Activated CD4-positive, alpha-beta memory T cell treated with anti-CD3 and anti-CD28 coated beads for 36 hours (primary cell): ENCODE measurements at regions not wholly inside any gene's neighbourhood (a gene's known extent, or its start where the extent isn't known, plus 50 kb on each side); places are given as distances from the start of the nearest gene placed in this dataset.

ENCODE experiments used
- CTCF ChIA-PET: fragments of 350-600 bp; sonication (Branson Sonifier 250); formaldehyde crosslinking; loops from one replicate; lab custom pipeline; 2021; ENCODE audit warnings: antibody characterized with exemption, inconsistent platforms; lab: Charles Lee
- POLR2A ChIA-PET: fragments of 350-600 bp; sonication (Branson Sonifier 250); formaldehyde crosslinking; loops from one replicate; lab custom pipeline; 2021; ENCODE audit warnings: antibody characterized with exemption; lab: Charles Lee
- DNase-seq: peaks from one replicate; pipeline ENCODE4 v3.0.0-alpha.2; 2020
- H3K27ac Mint-ChIP-seq: one replicate; pipeline ENCODE4 v1.8.0; 2021; ENCODE audit warnings: mixed read lengths
- H3K27me3 Mint-ChIP-seq: one replicate; pipeline ENCODE4 v1.8.0; 2021; ENCODE audit warnings: mixed read lengths
- H3K36me3 Mint-ChIP-seq: one replicate; pipeline ENCODE4 v1.8.0; 2021; ENCODE audit warnings: mixed read lengths
- H3K4me1 Mint-ChIP-seq: one replicate; pipeline ENCODE4 v1.8.0; 2021; ENCODE audit warnings: low read depth, mixed read lengths
- H3K4me3 Mint-ChIP-seq: one replicate; pipeline ENCODE4 v1.8.0; 2021; ENCODE audit warnings: mild to moderate bottlenecking, mixed read lengths
- H3K9me3 Mint-ChIP-seq: one replicate; pipeline ENCODE4 v1.8.0; 2021; ENCODE audit warnings: mixed read lengths
- intact Hi-C: fragments of 100-400 bp; cut with micrococcal nuclease; formaldehyde crosslinking; loops from one replicate; pipeline ENCODE4 v1.15.1; 2023

- DNase-seq, result peak; percentile 10
- Mint-ChIP-seq H3K4me1 (no peaks in the 10 kb centered on the region), H3K9me3 (no peaks in the 10 kb centered on the region), H3K27me3 (peaks cover 2% of the 10 kb centered on the region), H3K27ac (no peak overlapping the region), H3K36me3 (no peaks in the 10 kb centered on the region), H3K4me3 (no peak overlapping the region)
- intact Hi-C loops, result loop anchor here (10.0 kb wide), 1 partner anchor 180 kb away; no protein-coding TSS in a partner anchor
- ChIA-PET CTCF (no interaction called here), POLR2A (no interaction called here)
These were observed 206.3 kb downstream of the ARL6IP6 start for GRCh38 chr2:152924722-152925121.

- CTCF ChIA-PET, result no interaction called here
These were observed 205.8 kb downstream of the ARL6IP6 start for GRCh38 chr2:152924219-152924618.

GRCh38 chr2:152920846-152921245, 202.4 kb downstream of the ARL6IP6 start:
- intact Hi-C loops, result loop anchor here (10.0 kb wide), 1 partner anchor 176 kb away; no protein-coding TSS in a partner anchor
- ChIA-PET CTCF (no interaction called here), POLR2A (no interaction called here)
- H3K4me3 Mint-ChIP-seq, result no peak overlapping the region
- H3K4me1 Mint-ChIP-seq, result no peaks in the 10 kb centered on the region
- peaks cover 4% of the 10 kb centered on the region for H3K27me3 Mint-ChIP-seq
- H3K9me3 Mint-ChIP-seq, result peaks cover 3% of the 10 kb centered on the region
- no peak for DNase-seq
- no peak overlapping the region for H3K27ac Mint-ChIP-seq
- H3K36me3 Mint-ChIP-seq, result no peaks in the 10 kb centered on the region

More at GRCh38 chr2:152924219-152924618, 205.8 kb downstream of the ARL6IP6 start:
- H3K27me3 Mint-ChIP-seq, result peaks cover 2% of the 10 kb centered on the region
- no peak overlapping the region for H3K27ac Mint-ChIP-seq
- H3K36me3 Mint-ChIP-seq, result no peaks in the 10 kb centered on the region
- POLR2A ChIA-PET, result no interaction called here
- DNase-seq, result no peak
- H3K4me3 Mint-ChIP-seq, result no peak overlapping the region
- no peaks in the 10 kb centered on the region for H3K4me1 Mint-ChIP-seq
- intact Hi-C loops, result loop anchor here (10.0 kb wide), 1 partner anchor 179 kb away; no protein-coding TSS in a partner anchor
- H3K9me3 Mint-ChIP-seq, result no peaks in the 10 kb centered on the region

GRCh38 chr2:152910970-152911369, 192.6 kb downstream of the ARL6IP6 start:
- Mint-ChIP-seq H3K9me3 (no peaks in the 10 kb centered on the region), H3K4me1 (no peaks in the 10 kb centered on the region), H3K4me3 (no peak overlapping the region), H3K36me3 (no peaks in the 10 kb centered on the region), H3K27ac (no peak overlapping the region), H3K27me3 (no peaks in the 10 kb centered on the region)
- POLR2A ChIA-PET, result no interaction called here
- intact Hi-C loops, result no loop called here
- CTCF ChIA-PET, result no interaction called here
- no peak for DNase-seq

- Mint-ChIP-seq H3K4me1 (no peaks in the 10 kb centered on the region), H3K36me3 (no peaks in the 10 kb centered on the region), H3K9me3 (no peaks in the 10 kb centered on the region), H3K4me3 (no peak overlapping the region), H3K27ac (no peak overlapping the region), H3K27me3 (no peaks in the 10 kb centered on the region)
- intact Hi-C loops, result no loop called here
- no peak for DNase-seq
- CTCF ChIA-PET, result no interaction called here
- POLR2A ChIA-PET, result no interaction called here
These were observed 188.6 kb downstream of the ARL6IP6 start for GRCh38 chr2:152907046-152907445.

GRCh38 chr2:152894051-152894450, 175.6 kb downstream of the ARL6IP6 start:
- H3K36me3 Mint-ChIP-seq, result no peaks in the 10 kb centered on the region
- intact Hi-C loops, result no loop called here
- no peaks in the 10 kb centered on the region for H3K9me3 Mint-ChIP-seq
- H3K4me1 Mint-ChIP-seq, result no peaks in the 10 kb centered on the region
- ChIA-PET POLR2A (no interaction called here), CTCF (no interaction called here)
- H3K4me3 Mint-ChIP-seq, result no peak overlapping the region
- no peak for DNase-seq
- no peak overlapping the region for H3K27ac Mint-ChIP-seq
- peaks cover 11% of the 10 kb centered on the region for H3K27me3 Mint-ChIP-seq

- intact Hi-C loops, result no loop called here
- Mint-ChIP-seq H3K27me3 (peaks cover 7% of the 10 kb centered on the region), H3K4me3 (no peak overlapping the region)
These were observed 172.3 kb downstream of the ARL6IP6 start for GRCh38 chr2:152890736-152891135.

GRCh38 chr2:152883951-152884487, 165.6 kb downstream of the ARL6IP6 start:
- intact Hi-C loops, result no loop called here
- Mint-ChIP-seq H3K4me1 (no peaks in the 10 kb centered on the region), H3K27ac (no peak overlapping the region)

More at GRCh38 chr2:152890736-152891135, 172.3 kb downstream of the ARL6IP6 start:
- Mint-ChIP-seq H3K36me3 (no peaks in the 10 kb centered on the region), H3K4me1 (no peaks in the 10 kb centered on the region), H3K27ac (no peak overlapping the region), H3K9me3 (no peaks in the 10 kb centered on the region)
- CTCF ChIA-PET, result no interaction called here
- POLR2A ChIA-PET, result no interaction called here
- no peak for DNase-seq

GRCh38 chr2:152881527-152881926, 163.1 kb downstream of the ARL6IP6 start:
- ChIA-PET POLR2A (no interaction called here), CTCF (no interaction called here)
- H3K9me3 Mint-ChIP-seq, result peaks cover 6% of the 10 kb centered on the region
- no peaks in the 10 kb centered on the region for H3K27me3 Mint-ChIP-seq
- H3K27ac Mint-ChIP-seq, result no peak overlapping the region
- intact Hi-C loops, result no loop called here
- H3K36me3 Mint-ChIP-seq, result no peaks in the 10 kb centered on the region
- no peak for DNase-seq
- H3K4me1 Mint-ChIP-seq, result no peaks in the 10 kb centered on the region
- H3K4me3 Mint-ChIP-seq, result no peak overlapping the region

More at GRCh38 chr2:152883951-152884487, 165.6 kb downstream of the ARL6IP6 start:
- CTCF ChIA-PET, result no interaction called here
- Mint-ChIP-seq H3K36me3 (no peaks in the 10 kb centered on the region), H3K27me3 (no peaks in the 10 kb centered on the region), H3K4me3 (no peak overlapping the region), H3K9me3 (peaks cover 6% of the 10 kb centered on the region)
- no peak for DNase-seq
- POLR2A ChIA-PET, result no interaction called here

- Mint-ChIP-seq H3K36me3 (no peaks in the 10 kb centered on the region), H3K4me3 (no peak overlapping the region), H3K27me3 (no peaks in the 10 kb centered on the region), H3K27ac (no peak overlapping the region), H3K9me3 (peaks cover 6% of the 10 kb centered on the region), H3K4me1 (no peaks in the 10 kb centered on the region)
- DNase-seq, result no peak
- CTCF ChIA-PET, result no interaction called here
- intact Hi-C loops, result no loop called here
- POLR2A ChIA-PET, result no interaction called here
These were observed 160.9 kb downstream of the ARL6IP6 start for GRCh38 chr2:152879275-152879674.

- Mint-ChIP-seq H3K27me3 (no peaks in the 10 kb centered on the region), H3K4me3 (no peak overlapping the region), H3K9me3 (no peaks in the 10 kb centered on the region), H3K4me1 (no peaks in the 10 kb centered on the region), H3K27ac (no peak overlapping the region), H3K36me3 (no peaks in the 10 kb centered on the region)
- intact Hi-C loops, result no loop called here
- DNase-seq, result no peak
- ChIA-PET CTCF (interaction anchor here (0.8 kb wide), 1 partner anchor 27 kb away, joined by 3 read pairs; no protein-coding TSS in a partner anchor), POLR2A (no interaction called here)
These were observed 157.6 kb downstream of the ARL6IP6 start for GRCh38 chr2:152875701-152876695.

- CTCF ChIA-PET, result interaction anchor here (0.8 kb wide), 1 partner anchor 28 kb away, joined by 3 read pairs; no protein-coding TSS in a partner anchor
- POLR2A ChIA-PET, result no interaction called here
These were observed 156.5 kb downstream of the ARL6IP6 start for GRCh38 chr2:152874955-152875354.

More at GRCh38 chr2:152874955-152875354, 156.5 kb downstream of the ARL6IP6 start:
- intact Hi-C loops, result no loop called here
- DNase-seq, result no peak
- H3K4me1 Mint-ChIP-seq, result no peaks in the 10 kb centered on the region
- H3K36me3 Mint-ChIP-seq, result no peaks in the 10 kb centered on the region
- H3K27ac Mint-ChIP-seq, result no peak overlapping the region
- H3K27me3 Mint-ChIP-seq, result no peaks in the 10 kb centered on the region
- H3K4me3 Mint-ChIP-seq, result no peak overlapping the region
- H3K9me3 Mint-ChIP-seq, result no peaks in the 10 kb centered on the region
